SKM-1 treated with dmso at 0.1 percent for 144 hours (cell line): ENCODE measurements at regions not wholly inside any gene's neighbourhood (a gene's known extent, or its start where the extent isn't known, plus 50 kb on each side); places are given as distances from the start of the nearest gene placed in this dataset.

Experiments used
- DNase-seq: peaks from one replicate; lab custom pipeline; 2025; ENCODE audit not compliant: unreplicated experiment; lab: John Stamatoyannopoulos, UW

DNA sequence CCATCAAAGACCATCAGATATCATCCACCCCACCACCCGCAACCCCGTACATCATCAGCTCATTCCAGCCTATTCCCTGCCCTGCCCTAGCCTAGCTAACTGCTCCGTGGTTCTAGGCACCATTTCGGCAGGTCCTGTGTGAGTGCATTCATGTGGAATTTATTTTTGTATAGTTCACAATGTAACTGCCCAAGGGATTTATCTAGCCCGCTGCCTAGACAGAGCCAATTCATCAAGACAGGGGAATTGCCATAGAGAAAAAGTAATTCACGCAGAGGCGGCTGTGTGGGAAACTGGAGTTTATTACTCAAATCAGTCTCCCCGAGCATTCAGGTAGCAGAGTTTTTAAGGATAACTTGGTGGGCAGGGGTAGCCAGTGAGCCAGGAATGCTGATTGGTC is 109.2 kb upstream of the UBL3 start:
- no peak for DNase-seq

DNA sequence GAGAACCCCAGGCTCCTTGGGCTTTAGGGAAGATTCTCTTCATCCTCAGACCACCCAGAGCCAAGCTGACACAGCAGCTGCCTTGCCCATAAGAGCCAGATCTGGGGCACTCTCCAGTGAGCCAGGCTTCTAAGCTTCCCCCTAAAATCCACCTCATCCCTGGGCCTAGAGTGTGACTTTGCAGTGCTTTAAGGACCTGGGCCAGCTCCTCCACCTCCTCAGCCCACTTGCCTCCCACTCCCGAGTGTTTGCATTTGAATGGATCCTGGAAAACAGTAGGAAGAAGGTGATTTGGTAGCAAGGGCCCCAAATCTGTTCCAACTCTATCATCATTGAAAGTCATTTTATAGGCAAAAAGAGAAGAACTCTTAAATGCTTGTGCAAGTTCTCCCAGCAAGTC is 108.7 kb upstream of the UBL3 start:
- no peak for DNase-seq

DNA sequence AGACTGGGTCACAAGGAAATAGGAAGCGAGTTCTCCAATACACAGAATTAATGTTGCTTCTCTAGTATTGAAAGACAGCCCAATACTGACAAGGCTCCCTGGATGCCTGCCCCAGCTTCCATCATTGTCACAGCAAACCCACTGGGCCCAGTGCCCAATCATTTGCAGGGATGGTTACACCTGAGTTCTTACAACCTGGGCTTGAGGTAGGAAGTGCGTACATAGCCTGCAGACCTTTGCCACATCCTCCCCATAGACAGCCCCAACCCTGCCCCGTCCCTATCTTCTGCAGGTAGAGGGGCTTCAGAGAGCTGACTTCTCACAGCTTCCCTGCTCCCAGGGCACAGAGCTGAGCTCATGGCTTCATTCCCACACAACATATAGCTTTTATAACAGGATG is 108.1 kb upstream of the UBL3 start:
- no peak for DNase-seq

DNA sequence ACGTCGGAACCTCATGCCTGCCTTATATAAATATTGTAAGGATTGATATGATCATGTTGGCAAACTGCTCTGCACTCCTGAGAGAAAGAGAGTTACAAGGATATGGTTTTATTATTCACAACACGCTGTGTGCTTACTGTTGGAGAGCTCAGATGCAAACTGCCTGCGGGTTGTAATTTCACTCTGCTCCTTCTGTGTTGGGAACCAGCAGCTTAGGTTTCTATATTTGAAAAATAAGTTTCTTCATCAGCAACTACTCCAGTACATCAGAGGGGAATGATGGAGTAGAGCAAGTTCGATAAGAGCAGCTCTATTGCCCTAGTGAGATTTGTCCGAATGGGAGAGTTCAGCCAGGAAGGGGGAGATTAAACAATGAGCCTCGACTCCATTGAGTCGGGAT is 106.9 kb upstream of the UBL3 start:
- no peak for DNase-seq

DNA sequence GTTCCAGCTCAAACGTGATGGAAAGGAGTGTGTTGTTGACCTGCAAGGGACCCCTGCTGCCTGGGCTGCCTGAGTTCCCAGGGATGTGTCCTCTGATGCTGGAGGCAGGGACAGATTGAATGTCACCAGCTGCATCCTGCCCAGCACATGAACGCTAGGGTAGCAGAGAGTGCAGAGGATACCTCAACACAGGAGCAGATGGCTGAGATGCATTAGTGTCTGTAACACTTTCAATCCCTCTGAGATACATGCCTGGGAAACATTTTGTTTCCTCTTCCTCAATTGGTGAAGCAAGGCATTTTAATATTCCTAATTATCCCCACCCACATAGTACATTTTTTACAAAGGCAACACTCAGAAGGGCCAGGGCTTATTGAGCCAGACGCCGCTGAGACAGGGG is 106.4 kb upstream of the UBL3 start:
- no peak for DNase-seq

DNA sequence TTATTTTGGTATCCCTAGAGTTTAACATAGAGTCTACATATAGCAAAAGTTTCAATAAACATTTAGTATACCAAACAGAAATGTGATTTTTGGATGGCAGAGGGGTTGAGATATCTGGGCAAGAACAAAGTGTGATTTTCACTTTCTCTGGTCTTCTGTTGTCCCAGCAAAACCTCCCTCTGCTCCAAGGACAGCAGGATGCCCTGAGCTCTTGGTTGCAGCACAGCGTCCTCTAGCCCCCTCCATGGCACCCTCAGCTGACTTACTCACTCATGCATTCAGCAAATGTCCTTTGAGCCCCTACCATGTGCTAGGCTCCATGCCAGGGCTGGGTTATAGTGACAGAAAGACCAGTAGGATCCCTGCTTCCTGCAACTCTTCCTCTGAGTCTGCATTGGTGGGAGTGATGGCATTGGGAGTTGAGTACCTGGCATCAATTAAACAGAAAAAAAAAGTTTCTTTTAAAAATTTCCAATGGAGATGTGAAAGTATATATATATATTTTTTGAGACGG is 104.8 kb upstream of the UBL3 start:
- no peak for DNase-seq

DNA sequence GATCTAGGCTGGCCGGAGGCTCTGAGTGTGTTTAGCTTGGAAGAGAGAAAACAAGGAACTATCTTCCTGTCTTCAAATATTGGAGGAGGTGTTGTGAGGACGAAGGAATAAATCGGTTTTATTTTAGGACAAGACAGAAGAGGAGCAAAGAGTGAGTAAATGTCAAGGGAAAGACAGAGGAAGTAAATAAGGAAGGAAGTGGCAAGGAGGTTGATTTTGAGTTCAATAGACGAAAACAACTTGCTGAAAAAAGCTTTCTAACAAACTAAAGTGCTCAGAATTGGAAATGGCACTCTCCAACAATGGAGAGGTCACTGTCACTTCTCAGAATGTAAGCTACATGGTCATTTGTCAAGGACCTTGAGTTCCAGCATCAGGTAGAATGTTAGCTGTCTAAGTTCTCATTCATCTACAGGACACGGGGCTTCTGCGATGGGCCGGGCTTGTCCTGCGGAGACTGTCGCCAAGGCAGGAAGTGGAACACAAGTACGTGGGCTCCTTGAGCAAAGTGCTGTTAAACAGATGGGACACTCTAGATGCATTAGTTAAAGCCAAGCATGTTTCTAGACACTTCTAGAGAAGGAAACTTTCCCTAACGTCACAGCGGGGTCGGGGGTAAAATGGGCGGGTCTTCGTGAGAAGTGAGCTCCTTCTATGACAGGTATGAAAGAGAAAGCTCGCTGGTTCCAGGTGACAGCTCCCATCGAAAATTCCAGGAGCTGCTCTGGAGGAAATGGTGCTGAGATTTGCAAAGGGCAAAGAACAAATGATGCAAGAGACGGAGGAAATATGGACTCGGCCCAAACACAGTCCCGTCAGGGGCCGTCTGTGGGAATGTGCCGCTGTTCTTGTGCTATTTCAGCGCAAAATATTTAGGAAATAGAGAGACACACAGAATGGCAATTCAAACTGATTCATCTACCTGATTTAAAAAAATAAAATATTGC is 103.9 kb upstream of the UBL3 start:
- no peak for DNase-seq

DNA sequence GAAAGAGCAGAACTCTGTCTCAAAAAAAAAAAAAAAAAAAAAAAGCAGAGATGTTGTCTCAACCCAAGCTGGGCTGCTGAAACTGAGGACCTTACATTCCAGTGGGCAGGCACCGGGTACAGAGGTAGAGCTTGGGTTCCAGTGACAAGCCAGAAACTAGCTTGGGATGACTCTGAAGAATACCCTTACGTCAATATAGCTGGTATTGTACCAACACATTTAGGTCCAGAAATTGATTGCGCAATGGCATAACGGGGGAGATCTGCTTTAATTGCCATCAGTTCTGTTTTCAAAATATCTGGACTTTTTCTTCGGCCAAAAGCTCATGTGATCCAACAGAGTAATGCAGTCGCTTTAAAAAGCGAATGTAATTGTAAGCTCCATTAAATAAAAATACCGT is 103.1 kb upstream of the UBL3 start:
- no peak for DNase-seq

DNA sequence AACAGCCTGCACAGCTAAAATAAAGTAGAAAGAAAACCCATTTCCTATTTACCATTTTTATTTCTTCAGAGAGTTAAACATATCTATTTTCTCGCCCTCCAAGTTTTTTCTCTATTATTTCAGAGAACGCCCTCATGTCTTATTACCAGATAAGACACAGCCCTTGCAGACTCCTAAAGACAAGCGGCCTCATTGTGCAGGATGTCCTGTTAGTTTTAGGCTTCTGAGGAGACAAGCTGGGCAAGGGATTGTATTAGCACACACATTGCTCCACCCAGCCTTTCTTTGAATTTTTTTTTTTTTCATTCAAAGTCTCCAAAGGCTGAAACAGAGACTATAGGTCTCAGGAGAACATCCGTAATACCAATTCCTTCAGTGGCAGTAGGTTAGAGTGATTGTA is 101.8 kb upstream of the UBL3 start:
- DNase-seq = no peak

DNA sequence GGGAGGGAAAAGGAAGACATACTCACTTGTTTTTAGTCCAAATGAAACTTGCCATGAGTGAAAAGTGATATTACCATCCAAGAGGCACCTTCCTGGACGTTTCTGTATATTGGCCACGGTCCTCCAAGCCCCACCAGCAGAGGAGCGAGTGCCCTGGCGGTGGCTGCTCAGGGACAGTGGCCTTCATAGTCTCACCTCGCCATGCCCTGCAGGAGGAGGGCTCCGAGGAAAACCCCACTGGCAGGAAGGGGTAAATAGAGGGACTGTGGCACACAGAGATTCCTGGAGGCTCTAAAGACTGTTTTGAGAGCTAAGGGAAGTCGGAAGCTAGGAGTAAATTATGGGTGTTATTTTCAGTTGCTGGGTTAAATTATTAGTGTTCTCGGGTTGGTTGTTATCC is 98.4 kb upstream of the UBL3 start:
- no peak for DNase-seq

DNA sequence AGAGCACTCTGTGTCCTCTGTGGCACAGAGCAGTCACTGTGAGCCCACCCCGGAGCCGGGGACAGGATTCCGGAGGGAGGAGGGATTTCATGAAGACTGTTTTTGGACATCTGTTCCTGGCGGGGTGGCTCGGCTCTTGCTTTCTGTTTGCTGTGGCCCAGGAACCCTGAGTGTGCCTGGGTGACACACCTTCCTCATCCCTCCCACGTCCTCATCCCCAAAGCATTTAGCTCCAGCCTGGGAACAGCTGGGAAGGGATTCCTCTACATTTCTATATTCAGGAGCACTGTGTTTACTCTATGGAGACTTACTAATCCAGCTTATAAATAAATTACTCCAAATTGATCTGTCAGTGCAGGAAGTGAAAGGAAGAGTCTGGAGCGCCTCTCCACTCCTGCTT is 97.8 kb upstream of the UBL3 start:
- no peak for DNase-seq

DNA sequence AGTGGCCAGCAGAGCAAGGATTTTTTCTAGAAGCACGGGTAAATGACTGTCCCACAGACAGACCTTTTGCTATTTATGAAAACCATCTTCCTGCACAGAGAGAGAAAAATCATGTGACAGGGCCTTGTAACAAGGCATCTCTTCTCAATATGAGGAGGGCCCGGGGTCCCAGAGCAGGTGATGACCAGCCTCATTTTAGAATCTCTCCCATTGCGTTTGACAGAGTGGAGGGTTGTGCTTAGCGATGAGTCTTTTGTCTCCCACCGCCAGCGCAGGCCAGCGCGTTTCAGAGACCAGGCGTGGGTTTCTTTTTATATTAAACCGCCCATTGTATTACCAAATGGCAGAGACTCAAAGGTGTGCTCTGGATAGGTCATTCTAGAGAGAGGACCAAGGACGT is 97.4 kb upstream of the UBL3 start:
- no peak for DNase-seq

DNA sequence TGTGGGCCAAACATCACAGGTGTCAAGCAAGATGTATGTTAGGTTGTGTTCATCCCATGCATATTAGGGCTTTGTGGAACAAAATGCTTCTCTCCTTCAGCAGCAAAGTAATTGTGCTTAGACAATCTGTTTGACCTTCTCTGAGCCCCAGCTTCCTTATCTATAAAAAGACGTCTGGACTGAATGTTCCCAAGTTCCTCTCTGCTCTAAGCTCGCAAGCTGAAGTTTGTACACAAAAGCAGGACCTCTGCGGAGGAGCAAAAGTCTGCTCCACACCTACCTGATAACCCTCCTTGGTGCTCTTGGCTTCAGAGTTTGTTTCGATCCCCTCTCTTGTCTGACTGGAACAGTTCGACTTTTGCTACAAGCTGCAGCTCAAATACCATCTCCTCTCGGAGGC is 95.7 kb upstream of the UBL3 start:
- DNase-seq = no peak

DNA sequence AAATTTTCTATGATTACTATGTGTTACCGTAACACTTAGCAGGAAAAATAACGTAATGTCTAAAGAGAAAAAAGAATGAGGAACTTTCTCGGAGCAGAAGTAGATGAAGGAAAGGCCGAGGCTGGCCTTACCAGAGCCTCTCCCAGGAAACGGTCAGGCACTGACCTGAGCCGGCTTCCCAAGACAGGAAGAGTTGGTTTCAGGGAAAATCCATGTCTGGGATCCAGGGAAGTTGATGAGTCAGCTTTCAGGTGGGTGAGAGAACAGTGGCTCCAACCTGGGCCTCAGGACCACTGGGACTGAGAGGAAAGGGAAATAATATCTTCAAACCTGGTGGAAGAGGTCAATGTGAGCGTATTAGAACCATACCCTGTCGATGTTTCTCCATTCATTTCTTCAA is 93.3 kb upstream of the UBL3 start:
- DNase-seq = no peak

DNA sequence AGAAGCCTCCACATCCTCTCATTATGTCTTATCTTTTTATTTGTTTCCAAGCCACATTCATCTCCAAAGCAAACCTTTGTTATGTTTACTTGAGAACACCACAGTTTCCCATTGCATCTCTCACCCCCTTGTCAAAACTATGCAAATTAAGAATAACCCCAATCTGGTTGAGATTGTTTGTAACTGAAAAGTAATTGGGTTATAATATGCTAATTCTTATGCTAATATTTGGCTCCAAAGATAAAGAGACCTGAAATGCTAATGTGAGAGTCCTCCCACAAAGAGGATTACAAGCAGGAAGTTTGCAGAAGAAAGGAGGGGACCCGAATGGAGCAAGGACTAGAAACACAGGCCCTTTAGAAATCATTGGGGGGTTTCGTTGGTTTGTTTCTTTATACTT is 92.9 kb upstream of the UBL3 start:
- DNase-seq = no peak

DNA sequence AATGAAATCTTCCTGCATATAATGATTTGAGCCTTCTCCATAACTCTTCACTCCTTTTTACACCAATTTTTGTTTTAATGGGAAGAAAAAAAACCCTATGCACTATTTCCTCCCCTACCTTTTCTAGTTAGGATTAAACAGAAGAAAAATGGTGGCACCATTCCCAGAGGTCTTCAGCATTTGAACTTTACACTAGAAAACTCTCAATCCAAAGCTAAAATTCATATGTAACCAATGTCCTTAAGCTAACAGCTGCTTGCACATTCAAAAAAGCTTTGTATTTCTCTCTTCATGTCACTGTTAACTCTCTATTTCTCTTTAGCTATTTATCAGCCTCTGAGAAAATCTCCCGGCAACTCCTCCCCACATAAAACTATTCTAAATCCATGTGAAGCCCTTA is 90.3 kb upstream of the UBL3 start:
- no peak for DNase-seq

DNA sequence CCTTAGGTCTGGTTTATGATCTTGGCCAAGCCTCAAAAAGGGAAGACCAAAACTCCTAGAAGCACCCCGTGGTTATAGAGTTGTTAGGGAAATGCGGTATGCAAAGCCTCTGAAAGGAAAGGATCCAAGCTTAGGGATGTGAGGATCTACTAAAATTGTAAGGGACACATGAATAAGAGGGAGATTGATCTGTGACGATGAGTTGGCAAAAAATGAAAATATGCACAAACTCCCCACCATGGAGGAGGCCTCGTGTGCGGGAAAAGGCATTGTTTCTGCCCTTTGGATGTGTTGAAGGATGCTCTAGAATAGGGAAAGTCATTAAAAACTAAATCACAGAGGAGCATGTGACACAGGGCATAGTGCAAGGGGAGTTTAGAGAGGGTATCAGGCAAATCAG is 88.7 kb upstream of the UBL3 start:
- DNase-seq = no peak

DNA sequence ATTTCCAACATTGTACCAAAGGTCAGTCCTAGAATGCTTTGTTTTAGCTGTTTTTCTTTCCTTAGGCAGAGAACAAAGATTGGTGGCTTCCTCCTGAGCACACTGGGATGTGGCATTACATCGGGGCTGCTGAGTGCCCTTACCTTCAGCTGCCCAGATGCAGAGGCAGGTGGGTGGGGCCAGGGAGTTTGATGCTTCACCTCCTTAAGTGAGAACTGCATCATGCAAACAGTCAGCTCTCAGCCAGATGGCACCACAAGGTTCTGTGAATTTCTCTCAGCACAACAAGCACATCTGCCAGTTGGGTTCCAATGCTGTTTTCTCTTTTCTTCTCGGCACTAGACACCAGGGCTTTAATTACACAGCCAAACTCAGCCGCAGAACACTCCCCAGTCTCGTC is 87.4 kb upstream of the UBL3 start:
- no peak for DNase-seq

DNA sequence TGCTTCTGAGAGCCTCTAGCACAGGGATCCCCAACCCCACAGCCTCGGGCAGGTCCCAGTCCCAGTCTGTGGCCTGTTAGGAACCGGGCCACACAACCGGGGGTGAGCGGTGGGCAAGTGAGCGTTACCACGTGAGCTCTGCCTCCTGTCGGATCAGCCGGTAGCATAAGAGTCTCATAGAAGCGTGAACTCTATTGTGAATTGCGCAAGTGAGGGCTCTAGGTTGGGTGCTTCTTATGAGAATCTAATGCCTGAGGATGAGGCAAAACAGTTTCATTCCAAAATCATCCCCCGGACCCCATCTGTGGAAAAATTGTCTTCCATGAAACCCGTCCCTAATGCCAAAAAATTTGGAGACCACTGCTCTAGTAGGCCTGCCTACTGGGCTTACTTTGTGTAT is 87.0 kb upstream of the UBL3 start:
- no peak for DNase-seq

DNA sequence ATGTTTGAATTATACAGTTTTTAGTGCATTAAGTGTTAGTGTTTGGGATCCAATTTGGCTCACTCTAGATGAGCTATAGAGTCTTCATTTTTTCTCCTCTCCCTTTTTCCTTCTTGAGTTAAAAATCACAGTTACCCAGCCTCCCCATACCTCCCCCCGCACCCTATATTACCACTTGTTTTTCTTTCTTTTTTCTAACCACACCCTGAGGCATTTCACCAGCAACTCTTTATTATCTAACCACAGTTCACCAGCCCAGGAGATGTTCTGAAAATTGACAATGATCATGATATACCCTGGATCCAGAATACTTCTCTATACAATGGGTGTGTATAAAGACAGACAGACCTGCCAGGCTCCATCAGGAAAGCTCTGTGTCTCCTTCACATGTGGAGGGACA is 86.5 kb upstream of the UBL3 start:
- no peak for DNase-seq

DNA sequence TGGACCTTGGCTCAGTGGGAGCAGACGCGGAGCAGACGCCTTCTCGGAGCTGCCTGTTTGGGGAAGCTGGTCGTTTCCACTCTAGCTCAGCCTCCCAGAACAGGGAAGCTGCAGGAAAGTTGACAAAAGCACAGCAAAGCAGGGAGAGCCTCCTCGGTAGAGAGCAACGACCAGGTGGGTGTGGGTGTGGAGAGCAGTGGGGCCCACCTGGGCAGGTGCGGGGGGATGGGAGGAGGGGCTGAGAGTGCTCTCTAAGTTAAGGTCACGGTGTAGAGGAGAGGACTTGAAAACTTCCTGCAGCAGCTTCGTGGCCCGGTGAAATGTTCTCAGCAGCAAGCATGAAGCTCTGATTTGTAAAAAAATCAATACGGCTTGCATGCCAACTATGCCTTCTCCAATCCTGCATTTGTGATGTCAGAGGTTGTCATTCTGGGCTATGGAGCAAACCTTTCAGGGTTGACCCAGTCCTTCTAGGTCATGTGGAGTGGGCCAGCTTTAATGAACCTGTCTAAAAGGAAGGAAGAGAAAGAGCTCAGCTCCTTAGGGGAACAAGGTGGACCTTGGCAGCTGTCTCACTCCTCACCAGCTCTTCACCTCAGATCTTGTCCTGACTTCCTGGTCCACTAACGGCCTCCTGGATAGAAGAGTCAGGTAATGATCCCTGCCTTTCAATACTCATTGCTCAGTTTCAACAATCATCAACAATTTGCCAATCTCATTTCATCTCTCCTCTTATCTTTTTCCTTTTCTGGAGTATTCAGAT is 85.8 kb upstream of the UBL3 start:
- no peak for DNase-seq

DNA sequence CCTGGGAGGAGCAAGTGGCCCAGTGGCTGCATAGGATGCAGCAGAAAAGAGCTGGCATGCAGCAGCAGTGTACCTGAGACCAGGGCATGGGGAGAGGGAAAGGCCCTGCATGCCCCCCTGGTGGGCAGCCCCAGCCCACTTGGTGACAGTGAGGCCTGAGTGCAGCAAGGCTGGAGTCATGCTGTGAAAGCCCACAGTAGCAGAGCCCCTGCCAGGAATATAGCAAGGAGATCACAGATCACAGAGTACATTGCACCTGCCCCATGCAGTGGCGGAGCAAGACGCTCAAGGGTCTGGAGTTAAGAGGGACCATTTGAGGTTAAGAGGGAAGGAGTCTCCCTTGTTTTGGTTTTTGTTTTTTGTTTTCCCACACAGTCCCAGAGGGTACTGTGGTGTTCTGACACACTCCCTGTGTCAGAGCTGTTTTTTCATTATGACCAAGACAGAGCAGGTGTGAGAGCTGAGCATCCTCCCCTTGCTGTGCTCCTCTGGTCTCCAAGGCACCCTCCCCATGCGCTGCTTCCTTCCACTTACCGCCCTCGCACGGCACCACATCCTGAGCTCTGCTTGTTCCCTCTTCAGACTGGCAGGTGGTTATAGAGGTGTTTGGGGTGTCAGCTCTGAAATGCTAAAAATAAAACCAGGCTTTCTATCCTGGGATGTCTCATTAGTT is 85.0 kb upstream of the UBL3 start:
- peak; percentile 31 for DNase-seq
